ENCODE measurements at regions not wholly inside any gene's neighbourhood (a gene's known extent, or its start where the extent isn't known, plus 50 kb on each side); places are given as distances from the start of the nearest gene placed in this dataset.

- TF ChIP-seq CTCF (IDR thresholded peaks at IDR 0.05; ENCODE audit: low read length) (peak; percentile 84), EZH2 (IDR thresholded peaks at IDR 0.05; ENCODE audit: borderline replicate concordance, low read length) (no peak)
These were observed 176.9 kb upstream of the MC4R start for GRCh38 chr18:60549338-60549960.

Data from OCI-LY1 (cell line).